GM18502 (cell line): ENCODE measurements at regions not wholly inside any gene's neighbourhood (a gene's known extent, or its start where the extent isn't known, plus 50 kb on each side); places are given as distances from the start of the nearest gene placed in this dataset.

Source experiments
- ATAC-seq: cut with Tn5 transposase; IDR thresholded peaks from one replicate; pipeline ENCODE4 v1.9.1; 2021; ENCODE audit warnings: mild to moderate bottlenecking; ENCODE audit not compliant: unreplicated experiment, poor library complexity

GRCh38 chr5:3809455-3809854 lies 213.8 kb downstream of the IRX1 start:
- ATAC-seq = no peak

- no peak for ATAC-seq
These were observed 215.5 kb downstream of the IRX1 start for GRCh38 chr5:3811116-3811515.

GRCh38 chr5:3818624-3819023 lies 223.0 kb downstream of the IRX1 start:
- ATAC-seq = no peak

GRCh38 chr5:3825531-3826451 lies 230.2 kb downstream of the IRX1 start:
- ATAC-seq = no peak

GRCh38 chr5:3827624-3828023 lies 232.0 kb downstream of the IRX1 start:
- no peak for ATAC-seq

GRCh38 chr5:3828761-3829160 lies 233.1 kb downstream of the IRX1 start:
- no peak for ATAC-seq

- ATAC-seq = no peak
These were observed 237.9 kb downstream of the IRX1 start for GRCh38 chr5:3833566-3833965.

GRCh38 chr5:3835811-3836210 lies 240.2 kb downstream of the IRX1 start:
- ATAC-seq = no peak

GRCh38 chr5:3836528-3836927 lies 240.9 kb downstream of the IRX1 start:
- ATAC-seq = no peak

GRCh38 chr5:3837506-3837905 lies 241.9 kb downstream of the IRX1 start:
- ATAC-seq = no peak

- ATAC-seq = no peak
These were observed 243.5 kb downstream of the IRX1 start for GRCh38 chr5:3839151-3839550.

- no peak for ATAC-seq
These were observed 247.0 kb downstream of the IRX1 start for GRCh38 chr5:3842591-3842990.

GRCh38 chr5:3843706-3844105 lies 248.1 kb downstream of the IRX1 start:
- no peak for ATAC-seq

- no peak for ATAC-seq
These were observed 248.6 kb downstream of the IRX1 start for GRCh38 chr5:3844266-3844665.

GRCh38 chr5:3845230-3845629 lies 249.6 kb downstream of the IRX1 start:
- no peak for ATAC-seq

GRCh38 chr5:3852161-3852916 lies 256.7 kb downstream of the IRX1 start:
- ATAC-seq = no peak

GRCh38 chr5:3853362-3853761 lies 257.7 kb downstream of the IRX1 start:
- ATAC-seq = no peak

- no peak for ATAC-seq
These were observed 258.7 kb downstream of the IRX1 start for GRCh38 chr5:3854188-3854821.

- ATAC-seq = no peak
These were observed 260.4 kb downstream of the IRX1 start for GRCh38 chr5:3856036-3856435.

GRCh38 chr5:3858524-3858923 lies 262.9 kb downstream of the IRX1 start:
- no peak for ATAC-seq

- ATAC-seq = no peak
These were observed 267.3 kb downstream of the IRX1 start for GRCh38 chr5:3862906-3863305.
